Duodenal mucosa (tissue), 2 donors: ENCODE measurements at regions not wholly inside any gene's neighbourhood (a gene's known extent, or its start where the extent isn't known, plus 50 kb on each side); places are given as distances from the start of the nearest gene placed in this dataset.

Experiments
- H3K27ac ChIP-seq: one replicate; pipeline ENCODE4 v1.7.0; 2013; ENCODE audit warnings: low read depth, low read length
- H3K27me3 ChIP-seq, 2 donors: one replicate each; pipeline ENCODE4 v1.7.0; 2013; ENCODE audit warnings: low read length in 2 of 2, control low read depth in 1 of 2; ENCODE audit not compliant: insufficient read depth in 2 of 2, control insufficient read depth in 1 of 2
- H3K36me3 ChIP-seq, 2 donors: one replicate each; pipeline ENCODE4 v1.7.0; 2013; ENCODE audit warnings: low read length in 2 of 2, control low read depth in 1 of 2; ENCODE audit not compliant: insufficient read depth in 2 of 2, control insufficient read depth in 1 of 2
- H3K4me1 ChIP-seq, 2 donors: one replicate each; pipeline ENCODE4 v1.7.0; 2013; ENCODE audit warnings: low read length in 2 of 2, control low read depth in 1 of 2; ENCODE audit not compliant: insufficient read depth in 2 of 2, control insufficient read depth in 1 of 2
- H3K4me3 ChIP-seq, 2 donors: one replicate each; pipeline ENCODE4 v1.7.0; 2013; ENCODE audit warnings: low read length in 2 of 2, low read depth in 1 of 2
- H3K9ac ChIP-seq, 2 donors: one replicate each; pipeline ENCODE4 v1.7.0; 2013; ENCODE audit warnings: low read length in 2 of 2, low read depth in 1 of 2
- H3K9me3 ChIP-seq, 2 donors: one replicate each; pipeline ENCODE4 v1.7.0; 2013; ENCODE audit warnings: low read length in 2 of 2, control low read depth in 1 of 2; ENCODE audit not compliant: control insufficient read depth in 1 of 2

GRCh38 chr4:127214016-127214415 is 418.7 kb upstream of the INTU start:
- Histone ChIP-seq H3K36me3 (no peaks in the 10 kb centered on the region), H3K4me1 (no peaks in the 10 kb centered on the region), H3K27me3 (no peaks in the 10 kb centered on the region), H3K4me3 (no peak overlapping the region), H3K27ac (no peak overlapping the region), H3K9me3 (no peaks in the 10 kb centered on the region), H3K9ac (no peak overlapping the region)

- H3K27me3 ChIP-seq = no peaks in the 10 kb centered on the region
- no peak overlapping the region for H3K4me3 ChIP-seq
- no peaks in the 10 kb centered on the region for H3K9me3 ChIP-seq
- no peak overlapping the region for H3K27ac ChIP-seq
- no peak overlapping the region for H3K9ac ChIP-seq
- H3K4me1 ChIP-seq = no peaks in the 10 kb centered on the region
- H3K36me3 ChIP-seq = no peaks in the 10 kb centered on the region
Observed at GRCh38 chr4:127214931-127215330, 417.8 kb upstream of the INTU start.

- no peaks in the 10 kb centered on the region for H3K27me3 ChIP-seq
- H3K4me1 ChIP-seq = no peaks in the 10 kb centered on the region
- no peak overlapping the region for H3K9ac ChIP-seq
- H3K9me3 ChIP-seq = no peaks in the 10 kb centered on the region
- H3K4me3 ChIP-seq = no peak overlapping the region
- no peaks in the 10 kb centered on the region for H3K36me3 ChIP-seq
- H3K27ac ChIP-seq = no peak overlapping the region
Observed at GRCh38 chr4:127217586-127218229, 415.0 kb upstream of the INTU start.

- H3K4me1 ChIP-seq = no peaks in the 10 kb centered on the region
- H3K9ac ChIP-seq = no peak overlapping the region
- no peaks in the 10 kb centered on the region for H3K9me3 ChIP-seq
- no peak overlapping the region for H3K4me3 ChIP-seq
- H3K27ac ChIP-seq = no peak overlapping the region
- no peaks in the 10 kb centered on the region for H3K27me3 ChIP-seq
- no peaks in the 10 kb centered on the region for H3K36me3 ChIP-seq
Observed at GRCh38 chr4:127219232-127219631, 413.5 kb upstream of the INTU start.

- Histone ChIP-seq H3K4me1 (no peaks in the 10 kb centered on the region), H3K27me3 (no peaks in the 10 kb centered on the region), H3K27ac (no peak overlapping the region), H3K9me3 (peaks cover 0 to 3% of the 10 kb centered on the region in 2 donors), H3K4me3 (no peak overlapping the region), H3K36me3 (no peaks in the 10 kb centered on the region), H3K9ac (no peak overlapping the region)
Observed at GRCh38 chr4:127224556-127224955, 408.2 kb upstream of the INTU start.

GRCh38 chr4:127229855-127230608 is 402.7 kb upstream of the INTU start:
- no peaks in the 10 kb centered on the region for H3K36me3 ChIP-seq
- H3K27me3 ChIP-seq = no peaks in the 10 kb centered on the region
- no peak overlapping the region for H3K27ac ChIP-seq
- peaks cover 0 to 3% of the 10 kb centered on the region in 2 donors for H3K9me3 ChIP-seq
- H3K9ac ChIP-seq = no peak overlapping the region
- no peaks in the 10 kb centered on the region for H3K4me1 ChIP-seq
- no peak overlapping the region for H3K4me3 ChIP-seq

GRCh38 chr4:127236889-127237288 is 395.9 kb upstream of the INTU start:
- Histone ChIP-seq H3K36me3 (no peaks in the 10 kb centered on the region), H3K4me1 (no peaks in the 10 kb centered on the region), H3K9ac (no peak overlapping the region), H3K9me3 (no peaks in the 10 kb centered on the region), H3K27me3 (no peaks in the 10 kb centered on the region), H3K27ac (no peak overlapping the region), H3K4me3 (no peak overlapping the region)

GRCh38 chr4:127237581-127237980 is 395.2 kb upstream of the INTU start:
- Histone ChIP-seq H3K27ac (no peak overlapping the region), H3K9me3 (no peaks in the 10 kb centered on the region), H3K9ac (no peak overlapping the region), H3K36me3 (no peaks in the 10 kb centered on the region), H3K27me3 (no peaks in the 10 kb centered on the region), H3K4me3 (no peak overlapping the region), H3K4me1 (no peaks in the 10 kb centered on the region)

- no peaks in the 10 kb centered on the region for H3K27me3 ChIP-seq
- no peaks in the 10 kb centered on the region for H3K36me3 ChIP-seq
- no peaks in the 10 kb centered on the region for H3K4me1 ChIP-seq
- no peak overlapping the region for H3K27ac ChIP-seq
- H3K9ac ChIP-seq = no peak overlapping the region
- no peaks in the 10 kb centered on the region for H3K9me3 ChIP-seq
- no peak overlapping the region for H3K4me3 ChIP-seq
Observed at GRCh38 chr4:127238956-127239475, 393.7 kb upstream of the INTU start.

- Histone ChIP-seq H3K27ac (no peak overlapping the region), H3K9me3 (no peaks in the 10 kb centered on the region), H3K4me3 (no peak overlapping the region), H3K36me3 (no peaks in the 10 kb centered on the region), H3K9ac (no peak overlapping the region), H3K27me3 (no peaks in the 10 kb centered on the region), H3K4me1 (no peaks in the 10 kb centered on the region)
Observed at GRCh38 chr4:127239902-127240763, 392.6 kb upstream of the INTU start.
